Keratinocyte (primary cell): ENCODE measurements at regions not wholly inside any gene's neighbourhood (a gene's known extent, or its start where the extent isn't known, plus 50 kb on each side); places are given as distances from the start of the nearest gene placed in this dataset.

Experiments used
- CTCF ChIP-seq, 3 experiments: IDR thresholded peaks in 1 of 3; conservative IDR thresholded peaks in 1 of 3; optimal IDR thresholded peaks in 1 of 3; 2 replicates in 2 of 3; 3 replicates in 1 of 3; pipeline versions ENCODE3 to v1.5.1; 2011; ENCODE audit warnings: low read length in 3 of 3, mild to moderate bottlenecking in 3 of 3, moderate library complexity in 2 of 3, control low read depth in 1 of 3, inconsistent platforms in 1 of 3; ENCODE audit not compliant: insufficient read depth in 2 of 3; ENCODE audit errors: extremely low read depth in 1 of 3
- EZH2 ChIP-seq: IDR thresholded peaks from one replicate; pipeline ENCODE4 v1.6.1; 2012; ENCODE audit warnings: inconsistent platforms, mild to moderate bottlenecking, low read length, moderate library complexity

GRCh38 chr10:132471125-132471451 lies 66.5 kb upstream of the INPP5A start:
- TF ChIP-seq CTCF (optimal IDR thresholded peaks at IDR 0.05 in 1 of 3, IDR thresholded peaks at IDR 0.05 in 1 of 3, conservative IDR thresholded peaks at IDR 0.05 in 1 of 3; ENCODE audit: extremely low read depth in 1 of 3, insufficient read depth in 2 of 3, low read length in 3 of 3) (no peak), EZH2 (no peak)
